Activated CD4-positive, alpha-beta T cell treated with anti-CD3 and anti-CD28 coated beads, Interleukin-2, Interleukin-4, amounts not matched to agents 100 ng/mL and 50 ng/mL, durations not matched to agents 16 hours and 8 hours (primary cell): ENCODE measurements at regions not wholly inside any gene's neighbourhood (a gene's known extent, or its start where the extent isn't known, plus 50 kb on each side); places are given as distances from the start of the nearest gene placed in this dataset.

ENCODE experiments used
- DNase-seq: peaks from one replicate; pipeline ENCODE4 v3.0.0-alpha.2; 2020; ENCODE audit warnings: low spot score

DNA sequence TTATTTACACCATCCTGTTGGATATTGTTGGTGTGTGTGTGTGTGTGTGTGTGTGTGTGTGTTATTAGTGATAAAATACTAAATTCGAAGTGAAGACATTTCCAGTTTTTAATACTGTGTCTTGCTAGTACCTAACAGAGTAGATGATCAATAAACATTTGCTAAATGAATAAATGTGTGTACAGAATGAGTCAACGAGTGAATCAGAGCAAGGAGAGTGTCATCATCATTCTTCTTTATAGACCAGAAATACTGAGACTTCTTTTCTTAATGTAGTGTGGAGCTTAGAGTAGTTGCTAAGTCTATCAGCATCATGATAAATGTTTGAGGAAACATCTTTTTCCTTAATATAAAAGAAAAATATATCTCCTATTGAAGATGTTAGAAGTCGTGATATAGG, 169.7 kb upstream of the SATB2 start:
- DNase-seq: no peak

DNA sequence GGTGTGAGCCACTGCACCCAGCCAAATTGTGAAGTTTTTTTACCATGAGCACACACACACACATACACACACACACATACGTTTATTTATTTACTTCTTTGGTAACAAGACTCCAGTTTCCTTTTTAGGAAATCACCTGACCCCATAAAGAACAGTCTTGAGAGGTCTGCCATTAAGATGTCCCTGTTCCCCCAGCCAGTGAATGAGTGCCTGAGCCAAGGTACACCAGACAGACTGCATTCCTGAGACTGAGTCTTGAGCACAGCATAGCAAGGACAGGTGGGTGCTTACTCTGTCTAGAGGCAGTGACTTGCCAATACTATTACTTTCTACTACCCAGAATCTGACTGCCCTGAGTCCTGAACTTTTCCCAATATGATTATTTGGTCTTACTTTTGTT, 167.2 kb upstream of the SATB2 start:
- DNase-seq: no peak

DNA sequence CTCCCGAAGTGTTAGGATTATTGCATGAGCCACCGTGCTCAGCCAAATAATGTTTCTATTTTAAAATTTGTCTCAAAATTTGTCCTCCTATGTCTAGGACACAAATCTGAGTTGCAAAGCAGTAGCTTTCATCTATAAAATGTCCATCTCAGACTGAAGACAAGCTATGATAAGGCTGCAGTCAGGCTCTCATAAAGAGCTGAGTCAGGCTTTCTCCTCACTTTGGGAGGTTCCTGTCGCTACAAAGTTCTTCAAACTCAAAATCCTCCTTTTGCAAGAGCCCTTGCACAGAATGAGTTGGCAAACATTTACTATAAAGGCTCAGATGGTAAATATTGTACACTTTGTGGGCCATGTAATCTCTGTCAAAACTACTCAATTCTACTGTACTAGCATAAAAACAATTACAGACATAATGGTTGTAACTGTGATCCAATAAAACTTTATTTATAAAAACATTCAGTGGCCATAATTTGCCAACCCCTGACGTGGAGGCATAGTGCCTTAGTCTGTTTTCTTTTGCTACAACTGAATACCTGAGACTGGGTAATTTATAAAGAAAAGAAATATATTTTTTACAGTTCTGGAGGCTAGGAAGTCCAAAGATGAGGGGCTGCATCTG, 154.9 kb upstream of the SATB2 start:
- DNase-seq: no peak

DNA sequence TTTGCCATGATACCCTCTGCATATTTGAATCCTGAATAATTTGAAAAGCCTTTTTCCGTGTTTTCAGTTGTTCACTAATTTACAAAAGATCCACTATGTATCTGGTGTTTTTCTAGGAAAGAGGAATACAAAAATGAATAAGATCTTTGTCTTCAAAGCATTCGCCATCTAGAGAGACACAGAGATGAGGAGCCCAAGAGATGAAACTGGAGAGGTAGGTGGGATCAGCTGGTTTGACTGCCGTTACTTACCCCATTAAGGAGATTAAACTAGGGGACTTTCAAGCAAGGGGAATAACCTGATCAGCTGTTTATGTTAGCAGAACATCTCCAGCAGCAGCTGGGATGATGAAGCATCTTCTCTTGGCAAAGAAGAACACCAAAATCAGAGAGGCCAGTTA, 150.2 kb upstream of the SATB2 start:
- DNase-seq: no peak

DNA sequence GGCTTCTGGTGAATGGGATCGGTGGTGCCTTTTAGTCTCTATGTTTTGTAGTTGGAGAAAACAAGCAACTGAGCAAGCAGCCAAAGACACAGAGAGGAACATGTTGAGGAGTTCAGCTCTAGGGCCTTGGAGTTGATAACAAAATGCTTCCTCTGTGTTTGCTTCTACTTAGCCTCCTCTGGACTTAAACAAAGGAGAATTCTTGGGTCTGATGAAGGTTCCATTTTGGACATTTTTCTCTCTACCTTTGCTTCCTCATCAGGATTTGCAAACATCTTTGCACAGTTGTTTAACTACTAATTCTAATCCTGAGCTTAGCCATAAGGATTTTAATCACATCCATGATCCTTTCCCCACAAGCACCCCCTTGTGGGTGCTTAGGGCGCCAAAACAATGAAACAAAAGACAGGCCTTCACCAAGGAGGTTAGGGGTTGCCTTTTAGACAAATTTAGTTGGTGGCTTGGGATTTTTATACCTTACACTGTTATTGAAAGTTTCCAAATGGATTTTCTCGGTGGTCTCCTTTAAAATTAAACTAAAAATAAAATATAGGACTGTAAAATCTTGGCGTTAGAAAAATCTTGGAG, 148.5 kb upstream of the SATB2 start:
- no peak for DNase-seq

DNA sequence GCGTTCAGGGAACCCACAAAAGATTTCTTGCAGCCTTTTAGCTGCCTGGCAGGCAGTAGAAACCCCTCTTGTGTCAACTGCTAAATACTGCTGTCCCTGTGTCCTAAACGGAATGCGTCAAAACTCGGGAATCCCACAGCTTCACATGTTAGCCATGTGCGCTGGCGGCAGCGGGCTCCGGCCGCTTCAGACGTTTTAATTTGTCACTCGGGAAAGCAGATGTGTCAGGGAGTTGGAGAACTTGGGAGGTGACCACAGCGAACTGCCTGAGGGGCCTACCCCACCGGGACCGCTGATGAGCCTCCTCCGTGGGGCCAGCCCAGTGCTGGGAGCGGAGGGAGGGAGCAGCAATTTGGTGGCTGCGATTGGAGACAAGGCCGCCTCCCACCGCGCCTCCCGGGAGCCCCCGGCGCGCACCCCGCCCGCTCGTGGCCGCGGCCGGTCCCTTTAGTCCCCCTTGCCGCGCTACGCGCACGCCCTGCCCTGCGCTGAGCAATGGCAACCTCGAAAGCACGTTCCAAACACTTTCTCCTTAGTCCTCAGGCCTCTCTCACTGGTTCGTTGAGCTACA, 146.1 kb upstream of the SATB2 start:
- no peak for DNase-seq

- no peak for DNase-seq
These were observed 145.4 kb upstream of the SATB2 start for GRCh38 chr2:199602896-199603717.

DNA sequence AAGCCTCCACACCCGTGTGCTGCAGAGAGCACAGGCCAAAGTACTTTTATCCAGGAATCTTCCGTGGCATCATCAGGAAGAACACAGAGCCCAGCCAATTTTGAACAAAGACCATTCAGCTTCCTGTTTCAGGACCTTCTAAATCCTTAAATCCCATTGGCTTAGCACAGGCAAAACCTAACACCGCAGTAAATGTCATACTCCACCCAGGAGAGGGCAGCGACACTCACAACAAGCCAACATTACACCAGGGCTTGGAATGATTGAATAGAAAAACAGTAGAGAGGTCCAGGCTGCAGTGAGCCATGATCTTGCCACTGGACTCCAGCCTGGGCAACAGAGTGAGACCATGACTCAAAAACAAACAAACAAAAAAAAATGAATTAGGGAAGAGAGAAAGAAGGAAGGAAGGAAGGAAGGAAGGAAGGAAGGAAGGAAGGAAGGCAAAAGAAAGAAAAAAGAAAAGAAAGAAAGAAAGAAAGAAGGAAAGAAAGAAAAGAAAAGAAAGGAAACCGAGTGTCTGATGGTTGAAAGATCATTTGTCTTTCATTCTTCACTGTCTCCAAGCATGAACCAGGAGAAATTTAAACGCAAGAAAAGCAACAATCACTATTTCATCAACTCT, 144.6 kb upstream of the SATB2 start:
- DNase-seq: no peak

DNA sequence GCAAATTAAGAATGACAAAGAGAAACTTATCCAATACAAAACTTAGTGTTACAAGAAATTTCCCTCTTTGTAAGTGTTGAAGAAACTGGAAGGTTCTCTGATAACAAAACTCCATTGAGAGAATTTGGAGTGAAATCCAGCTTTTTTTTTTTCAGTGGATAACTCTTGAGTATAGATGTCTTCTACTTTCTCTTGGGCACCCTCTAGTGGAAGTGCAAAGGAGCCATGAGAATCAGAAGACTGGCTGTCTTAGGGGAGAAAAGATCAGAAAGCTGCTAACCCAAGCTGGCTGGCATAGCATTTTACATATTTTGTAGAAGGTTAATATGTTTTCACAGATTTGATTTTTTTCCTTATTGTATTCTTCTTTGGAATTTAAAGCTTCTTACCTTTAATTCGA, 138.8 kb upstream of the SATB2 start:
- peak; percentile 17 for DNase-seq

DNA sequence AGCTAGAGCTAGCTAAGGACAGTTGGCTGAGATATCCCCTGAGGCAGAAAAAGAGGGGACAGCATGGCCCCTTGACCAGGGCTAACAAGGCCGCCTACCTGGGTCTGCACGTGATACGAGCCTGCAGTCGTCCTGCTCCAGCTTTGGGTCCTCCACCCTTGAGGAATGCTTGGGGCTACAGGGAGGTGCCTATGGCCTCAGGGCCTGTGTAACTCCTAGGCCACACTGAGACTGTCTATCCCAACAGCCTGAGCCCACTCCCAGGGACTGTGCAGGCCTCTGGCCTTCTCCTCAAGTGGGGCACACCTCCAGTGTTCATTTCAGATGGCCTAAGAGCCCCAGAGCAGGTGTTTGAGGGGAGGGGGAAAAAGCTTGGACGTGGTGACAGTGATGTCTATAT, 136.7 kb upstream of the SATB2 start:
- no peak for DNase-seq

- DNase-seq: no peak
These were observed 134.1 kb upstream of the SATB2 start for GRCh38 chr2:199591826-199592225.

- DNase-seq: no peak
These were observed 132.8 kb upstream of the SATB2 start for GRCh38 chr2:199590321-199591203.

GRCh38 chr2:199589306-199589705, 131.6 kb upstream of the SATB2 start:
- no peak for DNase-seq

- DNase-seq: no peak
These were observed 130.3 kb upstream of the SATB2 start for GRCh38 chr2:199588054-199588453.

- no peak for DNase-seq
These were observed 128.9 kb upstream of the SATB2 start for GRCh38 chr2:199586646-199587045.

GRCh38 chr2:199583676-199584075, 125.9 kb upstream of the SATB2 start:
- no peak for DNase-seq

DNA sequence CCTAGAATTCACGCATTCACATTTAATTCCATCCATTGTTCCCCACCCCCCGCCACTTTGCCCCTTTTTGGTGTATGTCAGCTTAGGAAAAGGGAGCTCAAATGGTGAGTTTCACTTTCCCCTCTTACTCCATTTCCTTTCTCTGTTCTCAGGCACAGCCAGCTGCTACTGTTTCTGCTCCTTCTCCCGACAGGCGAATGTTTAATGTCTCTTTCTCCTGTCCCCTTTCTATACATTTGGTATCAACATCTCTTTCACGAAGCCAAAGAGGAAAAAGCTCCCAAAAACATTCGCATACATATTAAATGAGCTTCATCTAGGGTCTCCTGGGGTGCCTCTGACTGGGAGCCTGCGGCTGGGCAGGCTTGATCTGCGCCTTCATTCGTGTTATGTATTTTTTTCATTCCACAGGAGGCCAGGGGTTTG, 124.2 kb upstream of the SATB2 start:
- DNase-seq: no peak

GRCh38 chr2:199581408-199581807, 123.7 kb upstream of the SATB2 start:
- no peak for DNase-seq

DNA sequence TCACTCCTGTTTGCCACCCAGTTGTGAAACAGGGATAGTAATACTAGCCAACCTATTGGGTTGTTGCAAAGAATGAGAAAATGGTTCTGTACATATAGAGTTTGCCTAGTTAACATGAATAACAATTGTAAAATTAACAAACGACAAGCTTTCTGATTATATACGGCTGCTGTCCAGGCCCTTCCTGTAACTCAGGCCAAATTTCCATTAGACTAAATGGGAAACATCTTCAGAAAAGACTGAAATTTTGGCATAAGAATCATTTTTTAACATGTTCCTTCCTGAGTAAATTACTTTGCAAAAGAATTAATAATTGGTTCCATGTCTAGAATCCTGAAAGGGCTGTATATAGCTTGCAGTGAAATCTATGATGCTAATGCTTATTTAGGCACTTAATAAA, 117.7 kb upstream of the SATB2 start:
- no peak for DNase-seq

- DNase-seq: no peak
These were observed 114.8 kb upstream of the SATB2 start for GRCh38 chr2:199572571-199572970.

DNA sequence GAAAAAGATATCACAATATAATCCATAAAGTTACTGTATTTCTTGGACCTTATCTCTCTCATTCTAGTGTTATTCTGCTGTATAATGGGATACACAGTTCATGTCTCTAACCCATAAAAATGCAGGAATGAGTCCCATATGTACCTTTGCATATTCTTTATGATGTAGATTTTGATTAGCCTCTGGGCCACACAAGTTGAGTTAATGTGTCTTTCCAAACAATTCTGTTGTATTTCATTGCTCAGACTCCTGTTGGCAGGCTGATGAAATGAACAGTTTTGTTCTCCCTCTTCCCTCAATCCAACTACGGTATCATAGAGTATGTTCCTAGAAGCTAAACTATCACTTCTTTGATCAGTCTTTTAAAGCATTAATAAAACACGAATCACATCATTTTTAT, 113.2 kb upstream of the SATB2 start:
- DNase-seq: no peak

DNA sequence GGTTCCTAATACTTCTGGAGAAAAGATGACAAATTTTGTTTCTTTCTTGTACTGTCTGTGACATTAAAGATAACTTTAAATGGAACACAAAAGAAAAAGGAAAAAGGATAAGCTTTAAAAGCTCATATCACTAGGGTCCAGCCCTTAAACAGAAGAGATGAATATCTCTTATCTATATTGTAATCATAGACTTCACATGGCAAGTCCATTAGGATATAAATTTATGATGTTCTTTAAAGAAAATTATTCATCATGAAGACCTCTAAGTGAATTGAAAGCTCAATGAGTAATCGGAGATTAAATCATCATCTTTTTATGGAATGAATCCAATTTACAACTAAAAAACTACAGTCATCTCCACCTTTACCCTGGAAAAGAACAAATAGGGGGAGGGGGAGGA, 111.6 kb upstream of the SATB2 start:
- no peak for DNase-seq
